ENCODE measurements at regions not wholly inside any gene's neighbourhood (a gene's known extent, or its start where the extent isn't known, plus 50 kb on each side); places are given as distances from the start of the nearest gene placed in this dataset.

- Histone ChIP-seq H3K9me3 (ENCODE audit: insufficient read depth, low read depth, low read length) (no peaks in the 10 kb centered on the region), H3K9ac (ENCODE audit: low read depth, low read length, poor library complexity, severe bottlenecking) (no peak overlapping the region), H2AFZ (ENCODE audit: low read length) (no peak overlapping the region), H3K79me2 (ENCODE audit: insufficient read depth, low read length) (no peaks in the 10 kb centered on the region), H3K4me3 (ENCODE audit: low read length, poor library complexity, severe bottlenecking) (no peak overlapping the region), H3K4me1 (ENCODE audit: insufficient read depth, low read length, poor library complexity, severe bottlenecking) (no peaks in the 10 kb centered on the region), H3K9me2 (replicated peaks; ENCODE audit: low read depth, low read length) (no peaks in the 10 kb centered on the region), H3K4me2 (ENCODE audit: low read depth, low read length, poor library complexity, severe bottlenecking) (no peak overlapping the region), H3F3A (ENCODE audit: low read depth) (no peaks in the 10 kb centered on the region), H4K20me1 (ENCODE audit: insufficient read depth, low read length, poor library complexity, severe bottlenecking) (no peaks in the 10 kb centered on the region), H3K36me3 (ENCODE audit: insufficient read depth, low read length) (no peaks in the 10 kb centered on the region), H3K27me3 (ENCODE audit: insufficient read depth, low read length, poor library complexity, severe bottlenecking) (no peaks in the 10 kb centered on the region)
- TF ChIP-seq EZH2phosphoT487 (IDR thresholded peaks at IDR 0.05; ENCODE audit: borderline replicate concordance) (no peak), CTCF (conservative IDR thresholded peaks at IDR 0.05; ENCODE audit: low read length) (no peak)
Observed at GRCh38 chr2:56102866-56103265, 80.9 kb upstream of the CCDC85A start.

- Histone ChIP-seq H3K4me1 (ENCODE audit: insufficient read depth, low read length, poor library complexity, severe bottlenecking) (no peaks in the 10 kb centered on the region), H3K79me2 (ENCODE audit: insufficient read depth, low read length) (no peaks in the 10 kb centered on the region)
- no peak for TF ChIP-seq EZH2phosphoT487 (IDR thresholded peaks at IDR 0.05; ENCODE audit: borderline replicate concordance)
- no peak for TF ChIP-seq CTCF (conservative IDR thresholded peaks at IDR 0.05; ENCODE audit: low read length)
Observed at GRCh38 chr2:56104962-56105361, 78.8 kb upstream of the CCDC85A start.

GRCh38 chr2:56107502-56108220 lies 76.1 kb upstream of the CCDC85A start:
- TF ChIP-seq EZH2phosphoT487 (IDR thresholded peaks at IDR 0.05; ENCODE audit: borderline replicate concordance) (no peak), CTCF (conservative IDR thresholded peaks at IDR 0.05; ENCODE audit: low read length) (no peak)
- Histone ChIP-seq H3K4me3 (ENCODE audit: low read length, poor library complexity, severe bottlenecking) (no peak overlapping the region), H3K27me3 (ENCODE audit: insufficient read depth, low read length, poor library complexity, severe bottlenecking) (no peaks in the 10 kb centered on the region), H4K20me1 (ENCODE audit: insufficient read depth, low read length, poor library complexity, severe bottlenecking) (no peaks in the 10 kb centered on the region), H3F3A (ENCODE audit: low read depth) (no peaks in the 10 kb centered on the region), H2AFZ (ENCODE audit: low read length) (no peak overlapping the region), H3K9me2 (replicated peaks; ENCODE audit: low read depth, low read length) (no peaks in the 10 kb centered on the region), H3K9me3 (ENCODE audit: insufficient read depth, low read depth, low read length) (no peaks in the 10 kb centered on the region), H3K79me2 (ENCODE audit: insufficient read depth, low read length) (no peaks in the 10 kb centered on the region), H3K4me2 (ENCODE audit: low read depth, low read length, poor library complexity, severe bottlenecking) (no peak overlapping the region), H3K4me1 (ENCODE audit: insufficient read depth, low read length, poor library complexity, severe bottlenecking) (no peaks in the 10 kb centered on the region), H3K9ac (ENCODE audit: low read depth, low read length, poor library complexity, severe bottlenecking) (no peak overlapping the region), H3K36me3 (ENCODE audit: insufficient read depth, low read length) (no peaks in the 10 kb centered on the region)

More at GRCh38 chr2:56104962-56105361, 78.8 kb upstream of the CCDC85A start:
- Histone ChIP-seq H3K4me3 (ENCODE audit: low read length, poor library complexity, severe bottlenecking) (no peak overlapping the region), H2AFZ (ENCODE audit: low read length) (no peak overlapping the region), H3F3A (ENCODE audit: low read depth) (no peaks in the 10 kb centered on the region), H3K4me2 (ENCODE audit: low read depth, low read length, poor library complexity, severe bottlenecking) (no peak overlapping the region), H3K9me2 (replicated peaks; ENCODE audit: low read depth, low read length) (no peaks in the 10 kb centered on the region), H3K9ac (ENCODE audit: low read depth, low read length, poor library complexity, severe bottlenecking) (no peak overlapping the region), H3K27me3 (ENCODE audit: insufficient read depth, low read length, poor library complexity, severe bottlenecking) (no peaks in the 10 kb centered on the region), H3K36me3 (ENCODE audit: insufficient read depth, low read length) (no peaks in the 10 kb centered on the region), H3K9me3 (ENCODE audit: insufficient read depth, low read depth, low read length) (no peaks in the 10 kb centered on the region), H4K20me1 (ENCODE audit: insufficient read depth, low read length, poor library complexity, severe bottlenecking) (no peaks in the 10 kb centered on the region)
